Tibial artery (tissue), 4 donors: ENCODE measurements at regions not wholly inside any gene's neighbourhood (a gene's known extent, or its start where the extent isn't known, plus 50 kb on each side); places are given as distances from the start of the nearest gene placed in this dataset.

Source experiments
- DNase-seq, 2 donors: peaks; one replicate each; pipeline ENCODE4 v3.0.0-alpha.2; 2019
- H3K27ac ChIP-seq, 2 donors: fragments of 200-600 bp; sonication (generic) in 1 of 2; 1 replicate in 1 of 2; 2 replicates in 1 of 2; pipeline ENCODE4 v1.5.1; 2018 to 2019; ENCODE audit warnings: mild to moderate bottlenecking in 1 of 2
- H3K27me3 ChIP-seq, 2 donors: fragments of 200-600 bp; sonication (generic) in 1 of 2; one replicate each; pipeline versions ENCODE4 v1.5.1 to v1.6.0; 2016 to 2019
- H3K36me3 ChIP-seq, 3 donors: fragments of 200-600 bp; sonication (generic) in 2 of 3; one replicate each; pipeline ENCODE4 v1.5.1; 2016 to 2019; ENCODE audit warnings: mild to moderate bottlenecking in 2 of 3
- H3K4me1 ChIP-seq, 4 donors: fragments of 200-600 bp; sonication (generic) in 2 of 4; 1 replicate in 3 of 4; 2 replicates in 1 of 4; pipeline ENCODE4 v1.5.1; 2016 to 2019
- H3K4me3 ChIP-seq, 2 donors: fragments of 200-600 bp; sonication (generic) in 1 of 2; 1 replicate in 1 of 2; 2 replicates in 1 of 2; pipeline ENCODE4 v1.5.1; 2018 to 2019; ENCODE audit warnings: mild to moderate bottlenecking in 2 of 2
- H3K9me3 ChIP-seq, 3 donors: fragments of 200-600 bp; sonication (generic) in 1 of 3; one replicate each; pipeline ENCODE4 v1.5.1; 2016 to 2019
- intact Hi-C: fragments of 100-400 bp; cut with DNase I; formaldehyde crosslinking; loops from one replicate; pipeline ENCODE4 v1.15.0; 2023; ENCODE audit warnings: low total_unique reads
- TF ChIP-seq, protein P1 (sequence below), 2 experiments: fragments of 200-600 bp in 1 of 2; fragments of 450-650 bp in 1 of 2; IDR thresholded peaks; one replicate each; pipeline ENCODE4 v1.5.1; 2017 to 2019; ENCODE audit warnings: antibody characterized with exemption in 2 of 2, mild to moderate bottlenecking in 1 of 2, moderate library complexity in 1 of 2

DNA sequence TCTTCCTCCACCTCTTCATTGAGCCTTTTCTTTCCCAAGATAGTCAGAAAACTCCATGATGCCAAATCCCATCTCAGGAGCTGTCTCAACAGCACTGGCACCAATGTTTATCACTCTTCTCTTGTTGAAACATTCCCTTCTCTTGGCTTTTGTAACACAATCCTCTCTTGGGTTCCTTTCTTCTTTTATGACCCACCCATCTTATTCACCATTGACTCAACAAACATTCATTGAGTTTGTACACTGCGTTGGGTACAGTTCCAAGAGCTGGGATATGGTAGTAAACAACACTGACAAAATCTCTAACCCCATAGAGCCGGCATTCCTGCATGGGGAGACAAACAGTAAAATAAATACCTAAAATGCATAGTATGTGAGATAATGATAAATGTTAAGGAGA, 577.5 kb downstream of the INHBA start:
- DNase-seq, result no peak
- intact Hi-C loops, result no loop called here
- no peaks in the 10 kb centered on the region for H3K36me3 ChIP-seq

DNA sequence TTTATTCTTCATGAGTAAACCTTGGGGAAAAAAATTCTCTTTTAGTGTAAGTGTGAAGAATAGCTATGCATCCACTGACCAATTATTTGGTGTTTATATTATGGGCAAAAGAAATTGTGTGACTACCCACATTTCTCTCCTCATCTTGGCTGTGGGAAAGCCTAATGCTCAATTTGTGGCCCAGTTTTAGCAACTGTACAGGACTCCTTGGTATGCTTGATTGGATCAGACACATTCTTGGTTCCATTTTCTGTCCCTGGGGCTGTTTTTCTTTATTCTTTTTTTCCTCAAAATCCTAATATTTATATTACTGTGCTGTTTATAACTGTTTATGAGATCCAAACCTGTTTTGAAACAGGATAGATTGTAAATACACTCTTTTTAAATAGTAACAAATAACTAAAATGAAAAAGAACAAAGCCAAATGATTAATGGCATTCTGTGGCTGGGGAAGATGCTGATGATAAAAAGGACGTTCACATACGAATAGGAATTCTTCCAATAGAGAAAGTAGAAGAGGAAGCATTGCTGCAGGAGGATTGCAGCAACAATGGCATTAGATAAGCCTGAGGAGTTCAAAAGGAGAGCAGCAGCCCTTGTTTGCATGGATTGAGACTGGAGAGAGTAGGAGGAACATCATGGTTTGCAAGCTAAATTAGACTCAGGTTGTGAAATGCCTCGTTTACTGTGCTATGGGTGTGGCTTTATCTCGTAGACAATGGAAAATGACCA, 580.5 kb downstream of the INHBA start:
- no peak overlapping the region for H3K27ac ChIP-seq
- no peaks in the 10 kb centered on the region for H3K9me3 ChIP-seq
- TF ChIP-seq, protein P1, sequence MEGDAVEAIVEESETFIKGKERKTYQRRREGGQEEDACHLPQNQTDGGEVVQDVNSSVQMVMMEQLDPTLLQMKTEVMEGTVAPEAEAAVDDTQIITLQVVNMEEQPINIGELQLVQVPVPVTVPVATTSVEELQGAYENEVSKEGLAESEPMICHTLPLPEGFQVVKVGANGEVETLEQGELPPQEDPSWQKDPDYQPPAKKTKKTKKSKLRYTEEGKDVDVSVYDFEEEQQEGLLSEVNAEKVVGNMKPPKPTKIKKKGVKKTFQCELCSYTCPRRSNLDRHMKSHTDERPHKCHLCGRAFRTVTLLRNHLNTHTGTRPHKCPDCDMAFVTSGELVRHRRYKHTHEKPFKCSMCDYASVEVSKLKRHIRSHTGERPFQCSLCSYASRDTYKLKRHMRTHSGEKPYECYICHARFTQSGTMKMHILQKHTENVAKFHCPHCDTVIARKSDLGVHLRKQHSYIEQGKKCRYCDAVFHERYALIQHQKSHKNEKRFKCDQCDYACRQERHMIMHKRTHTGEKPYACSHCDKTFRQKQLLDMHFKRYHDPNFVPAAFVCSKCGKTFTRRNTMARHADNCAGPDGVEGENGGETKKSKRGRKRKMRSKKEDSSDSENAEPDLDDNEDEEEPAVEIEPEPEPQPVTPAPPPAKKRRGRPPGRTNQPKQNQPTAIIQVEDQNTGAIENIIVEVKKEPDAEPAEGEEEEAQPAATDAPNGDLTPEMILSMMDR (IDR thresholded peaks at IDR 0.05), result no peak
- no peaks in the 10 kb centered on the region for H3K27me3 ChIP-seq
- intact Hi-C loops, result no loop called here
- peaks cover 0 to 6% (median 2%) of the 10 kb centered on the region in 4 donors for H3K4me1 ChIP-seq
- H3K36me3 ChIP-seq, result no peaks in the 10 kb centered on the region
- no peak for DNase-seq
- H3K4me3 ChIP-seq, result no peak overlapping the region

More for the DNA sequence above, 577.5 kb downstream of the INHBA start:
- Histone ChIP-seq H3K9me3 (no peaks in the 10 kb centered on the region), H3K4me3 (no peak overlapping the region), H3K4me1 (peaks cover 0 to 6% (median 2%) of the 10 kb centered on the region in 4 donors), H3K27ac (no peak overlapping the region), H3K27me3 (no peaks in the 10 kb centered on the region)
- TF ChIP-seq, protein P1 (IDR thresholded peaks at IDR 0.05), result no peak

DNA sequence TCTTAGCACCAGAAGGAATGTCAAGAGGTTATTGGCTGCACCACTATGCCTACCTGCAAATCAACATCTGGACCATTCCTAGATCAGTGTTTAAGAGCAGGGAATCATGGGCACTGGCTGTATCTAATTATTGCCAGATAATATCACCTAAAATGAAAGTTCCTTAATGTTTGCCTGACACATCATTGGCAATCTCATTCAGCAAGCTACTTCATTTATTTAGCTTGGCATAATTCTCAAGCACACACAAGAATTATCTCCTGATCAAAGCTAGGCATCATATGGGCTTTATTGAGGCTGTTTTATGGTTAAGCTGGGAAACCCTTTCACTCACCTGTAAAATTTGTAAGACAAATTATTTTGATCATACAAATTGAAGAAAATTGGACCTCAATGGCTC, 581.7 kb downstream of the INHBA start:
- Histone ChIP-seq H3K27me3 (no peaks in the 10 kb centered on the region), H3K27ac (no peak overlapping the region), H3K9me3 (no peaks in the 10 kb centered on the region), H3K4me3 (no peak overlapping the region), H3K36me3 (no peaks in the 10 kb centered on the region), H3K4me1 (peaks cover 0 to 6% (median 2%) of the 10 kb centered on the region in 4 donors)
- no peak for DNase-seq
- intact Hi-C loops, result no loop called here
- TF ChIP-seq, protein P1 (IDR thresholded peaks at IDR 0.05), result no peak

DNA sequence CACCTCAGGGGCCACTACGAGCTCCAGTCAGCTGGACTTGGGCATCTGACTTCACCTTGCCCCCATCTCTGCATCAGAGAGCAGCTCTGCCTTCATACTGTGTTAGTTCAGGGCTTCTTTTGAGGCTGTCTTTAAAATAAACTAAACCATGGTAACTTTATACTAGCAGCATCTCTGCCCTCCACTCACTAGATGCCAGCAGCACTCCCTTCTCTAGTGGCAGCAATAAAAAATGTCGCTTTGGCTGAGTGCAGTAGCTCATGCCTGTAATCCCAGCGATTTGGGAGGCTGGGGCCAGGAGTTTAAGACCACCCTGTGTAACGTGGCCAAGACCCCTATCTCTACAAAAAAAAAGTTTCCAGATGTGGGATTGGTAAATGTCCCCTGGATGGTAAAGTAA, 584.4 kb downstream of the INHBA start:
- Histone ChIP-seq H3K36me3 (no peaks in the 10 kb centered on the region), H3K4me1 (peaks cover 0 to 6% (median 2%) of the 10 kb centered on the region in 4 donors), H3K27me3 (no peaks in the 10 kb centered on the region), H3K9me3 (no peaks in the 10 kb centered on the region), H3K27ac (no peak overlapping the region), H3K4me3 (no peak overlapping the region)
- no peak for DNase-seq
- TF ChIP-seq, protein P1 (IDR thresholded peaks at IDR 0.05), result no peak
- intact Hi-C loops, result no loop called here

DNA sequence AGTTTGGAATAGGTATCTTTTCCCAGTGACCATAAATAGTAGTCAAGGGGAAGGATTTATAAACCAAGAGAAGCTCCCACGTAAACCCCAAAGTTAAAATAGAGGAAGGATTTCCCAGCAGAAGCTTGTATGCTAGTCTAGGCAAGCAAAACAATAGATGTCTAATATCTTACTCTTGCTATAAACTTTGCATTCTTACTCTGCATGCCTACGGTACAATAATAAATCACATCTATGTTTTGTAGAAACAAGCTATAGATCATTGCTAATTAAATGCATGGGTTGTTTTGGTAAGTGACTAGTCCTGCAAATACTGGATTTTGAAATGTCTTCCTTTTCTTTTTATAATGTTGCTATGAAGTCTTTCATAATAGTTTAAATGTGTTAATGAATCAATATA, 585.5 kb downstream of the INHBA start:
- intact Hi-C loops, result no loop called here
- peaks cover 0 to 4% (median 2%) of the 10 kb centered on the region in 4 donors for H3K4me1 ChIP-seq
- no peak overlapping the region for H3K27ac ChIP-seq
- TF ChIP-seq, protein P1 (IDR thresholded peaks at IDR 0.05), result no peak
- no peaks in the 10 kb centered on the region for H3K36me3 ChIP-seq
- no peak overlapping the region for H3K4me3 ChIP-seq
- DNase-seq, result no peak
- no peaks in the 10 kb centered on the region for H3K9me3 ChIP-seq
- H3K27me3 ChIP-seq, result no peaks in the 10 kb centered on the region
